Psoas muscle (tissue), 7 donors: ENCODE measurements at regions not wholly inside any gene's neighbourhood (a gene's known extent, or its start where the extent isn't known, plus 50 kb on each side); places are given as distances from the start of the nearest gene placed in this dataset.

Experiments used
- ATAC-seq, 4 donors: fragments of 200-7000 bp; cut with Tn5 transposase; one replicate each; pipeline ENCODE4 v1.9.1; 2020; ENCODE audit warnings: moderate library complexity in 3 of 4, mild to moderate bottlenecking in 2 of 4
- DNase-seq, 2 donors: peaks; one replicate each; pipeline ENCODE4 v3.0.0-alpha.2; 2020
- H3K27ac ChIP-seq: fragments of 200-600 bp; one replicate; pipeline ENCODE4 v1.8.0; 2022
- H3K27me3 ChIP-seq, 3 donors: fragments of 200-600 bp in 1 of 3; one replicate each; pipeline versions ENCODE4 v1.6.1 to v1.8.0; 2013 to 2022; ENCODE audit warnings: low read length in 2 of 3, mild to moderate bottlenecking in 2 of 3, moderate library complexity in 1 of 3; ENCODE audit not compliant: insufficient read depth in 3 of 3
- H3K36me3 ChIP-seq, 2 donors: fragments of 200-600 bp in 1 of 2; one replicate each; pipeline versions ENCODE4 v1.6.1 to v1.8.0; 2013 to 2022; ENCODE audit warnings: low read depth in 1 of 2, mild to moderate bottlenecking in 1 of 2, moderate library complexity in 1 of 2; ENCODE audit not compliant: insufficient read depth in 1 of 2
- H3K4me1 ChIP-seq: fragments of 200-600 bp; one replicate; pipeline ENCODE4 v1.8.0; 2022
- H3K4me3 ChIP-seq: fragments of 200-600 bp; one replicate; pipeline ENCODE4 v1.8.0; 2022; ENCODE audit warnings: mild to moderate bottlenecking
- H3K9me3 ChIP-seq: fragments of 200-600 bp; one replicate; pipeline ENCODE4 v1.8.0; 2022
- WGBS, 3 donors: extraction: QIAGEN DNeasy Blood & Tissue Kit; methylation state at CpG; one replicate each; pipeline versions ENCODE4 v1.1.6 to v1.1.7; 2013; 5-methylcytosine and 5-hydroxymethylcytosine counted together
- intact Hi-C, 2 donors: fragments of 100-400 bp; cut with DNase I; formaldehyde crosslinking; loops; one replicate each; pipeline versions ENCODE4 v1.11.0 to v1.14.2; 2022
- TF ChIP-seq, protein P1 (sequence below): fragments of 200-600 bp; IDR thresholded peaks from one replicate; pipeline ENCODE4 v1.8.0; 2022; ENCODE audit warnings: antibody characterized with exemption
- donor health status: healthy with polysubstance abuse.
- donor health status: DM: no; HTN: no; CAD: no; lungs with moderate emphysema.
- donor health status: Bipolar disorder and iron deficiency.
- donor health status: healthy.
- donor health status: DM: yes; HTN: yes; CAD: no.
- donor health status: DM: no; HTN: no; CAD: no.
- donor health status: DM: yes; HTN: yes; CAD: no.

DNA sequence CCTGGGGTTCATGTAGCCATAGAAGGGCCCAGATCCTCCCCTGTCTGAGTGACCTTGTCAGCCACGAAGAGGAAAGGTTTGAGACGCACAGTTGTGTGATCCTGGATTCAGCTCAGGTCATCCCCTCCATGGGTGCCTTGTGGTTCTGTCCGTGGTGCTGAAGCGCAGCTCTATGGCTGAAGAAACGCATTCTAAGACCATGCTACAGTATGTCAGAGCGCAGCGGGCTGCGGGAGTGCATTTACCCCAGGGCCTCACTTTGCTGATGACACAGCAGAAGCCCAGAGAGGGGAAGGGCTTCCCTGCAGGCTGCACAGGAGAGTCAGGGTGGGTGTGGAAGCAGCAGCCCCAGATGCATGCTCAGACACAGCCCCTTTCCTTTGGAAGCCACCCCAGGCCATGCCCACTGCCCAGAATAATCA is 68.8 kb upstream of the IQSEC1 start:
- Histone ChIP-seq H3K4me1 (no peaks in the 10 kb centered on the region), H3K27me3 (no peaks in the 10 kb centered on the region), H3K27ac (no peak overlapping the region), H3K9me3 (no peaks in the 10 kb centered on the region), H3K36me3 (no peaks in the 10 kb centered on the region), H3K4me3 (no peak overlapping the region)
- 24 to 36% (median 33%) methylated on average over 8 of the region's 8 CpGs for WGBS, 3 donors
- ATAC-seq (no peak), DNase-seq (no peak)
- intact Hi-C loops: no loop called here
- TF ChIP-seq, protein P1, sequence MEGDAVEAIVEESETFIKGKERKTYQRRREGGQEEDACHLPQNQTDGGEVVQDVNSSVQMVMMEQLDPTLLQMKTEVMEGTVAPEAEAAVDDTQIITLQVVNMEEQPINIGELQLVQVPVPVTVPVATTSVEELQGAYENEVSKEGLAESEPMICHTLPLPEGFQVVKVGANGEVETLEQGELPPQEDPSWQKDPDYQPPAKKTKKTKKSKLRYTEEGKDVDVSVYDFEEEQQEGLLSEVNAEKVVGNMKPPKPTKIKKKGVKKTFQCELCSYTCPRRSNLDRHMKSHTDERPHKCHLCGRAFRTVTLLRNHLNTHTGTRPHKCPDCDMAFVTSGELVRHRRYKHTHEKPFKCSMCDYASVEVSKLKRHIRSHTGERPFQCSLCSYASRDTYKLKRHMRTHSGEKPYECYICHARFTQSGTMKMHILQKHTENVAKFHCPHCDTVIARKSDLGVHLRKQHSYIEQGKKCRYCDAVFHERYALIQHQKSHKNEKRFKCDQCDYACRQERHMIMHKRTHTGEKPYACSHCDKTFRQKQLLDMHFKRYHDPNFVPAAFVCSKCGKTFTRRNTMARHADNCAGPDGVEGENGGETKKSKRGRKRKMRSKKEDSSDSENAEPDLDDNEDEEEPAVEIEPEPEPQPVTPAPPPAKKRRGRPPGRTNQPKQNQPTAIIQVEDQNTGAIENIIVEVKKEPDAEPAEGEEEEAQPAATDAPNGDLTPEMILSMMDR: no peak

DNA sequence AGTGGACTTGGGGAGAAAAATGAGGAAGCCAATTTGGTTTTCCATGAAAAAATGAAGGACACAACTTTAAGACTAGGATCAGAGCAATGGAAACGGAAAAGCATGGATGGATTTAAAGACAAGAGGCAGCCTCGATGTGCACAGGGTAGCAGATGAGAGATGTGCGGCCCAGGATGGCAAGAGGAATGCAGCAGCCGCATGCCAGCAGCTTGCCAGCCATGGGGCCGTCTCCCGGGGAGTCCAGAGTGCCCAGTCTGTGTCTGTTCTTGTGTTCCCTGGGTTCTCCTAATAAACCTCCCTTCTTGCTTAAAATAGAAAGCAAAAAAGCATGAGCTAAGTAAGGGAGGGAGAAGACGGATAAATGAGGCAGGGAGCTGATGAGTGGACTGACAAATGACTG is 68.0 kb upstream of the IQSEC1 start:
- TF ChIP-seq, protein P1: no peak
- H3K27ac ChIP-seq: no peak overlapping the region
- no peaks in the 10 kb centered on the region for H3K9me3 ChIP-seq
- H3K4me1 ChIP-seq: no peaks in the 10 kb centered on the region
- no peak for ATAC-seq
- intact Hi-C loops: no loop called here
- 89 to 93% (median 90%) methylated on average over 7 of the region's 7 CpGs for WGBS, 3 donors
- no peaks in the 10 kb centered on the region for H3K36me3 ChIP-seq
- DNase-seq: no peak
- H3K27me3 ChIP-seq: no peaks in the 10 kb centered on the region
- no peak overlapping the region for H3K4me3 ChIP-seq

DNA sequence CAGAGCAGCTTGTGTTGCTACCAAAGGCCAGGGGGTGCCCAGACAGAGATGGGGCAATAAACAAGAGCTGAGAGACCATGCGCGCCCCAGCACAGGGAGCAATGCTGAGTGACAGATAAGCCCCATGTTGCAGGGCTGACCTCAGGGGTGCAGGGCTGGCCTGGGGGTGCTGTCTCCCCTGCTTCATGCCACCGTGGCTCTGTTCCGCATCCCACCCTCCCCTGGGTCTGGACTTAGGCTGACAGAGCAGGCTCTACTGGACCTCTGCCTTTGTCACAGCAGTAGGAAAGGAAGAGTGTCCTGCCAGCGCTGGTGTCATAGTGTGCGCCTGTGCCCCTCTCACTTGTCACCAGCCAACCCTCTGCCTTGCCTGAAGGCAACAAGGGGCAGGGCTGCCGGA is 67.4 kb upstream of the IQSEC1 start:
- H3K4me1 ChIP-seq: no peaks in the 10 kb centered on the region
- DNase-seq (no peak), ATAC-seq (no peak)
- TF ChIP-seq, protein P1: no peak
- H3K27me3 ChIP-seq: no peaks in the 10 kb centered on the region
- H3K36me3 ChIP-seq: no peaks in the 10 kb centered on the region
- H3K9me3 ChIP-seq: no peaks in the 10 kb centered on the region
- no peak overlapping the region for H3K27ac ChIP-seq
- 91 to 95% (median 93%) methylated on average over 5 to 7 of the region's 7 CpGs for whole genome bisulfite sequencing, 3 donors
- H3K4me3 ChIP-seq: no peak overlapping the region
- intact Hi-C loops: no loop called here

- Histone ChIP-seq H3K27me3 (no peaks in the 10 kb centered on the region), H3K4me1 (no peaks in the 10 kb centered on the region), H3K36me3 (no peaks in the 10 kb centered on the region), H3K9me3 (no peaks in the 10 kb centered on the region), H3K27ac (no peak overlapping the region), H3K4me3 (no peak overlapping the region)
- WGBS, 3 donors: 75 to 82% (median 77%) methylated on average over 4 of the region's 4 CpGs
- DNase-seq (no peak), ATAC-seq (no peak)
- intact Hi-C loops: no loop called here
- TF ChIP-seq, protein P1: no peak
Measured at GRCh38 chr3:13139471-13140065, 66.3 kb upstream of the IQSEC1 start.

DNA sequence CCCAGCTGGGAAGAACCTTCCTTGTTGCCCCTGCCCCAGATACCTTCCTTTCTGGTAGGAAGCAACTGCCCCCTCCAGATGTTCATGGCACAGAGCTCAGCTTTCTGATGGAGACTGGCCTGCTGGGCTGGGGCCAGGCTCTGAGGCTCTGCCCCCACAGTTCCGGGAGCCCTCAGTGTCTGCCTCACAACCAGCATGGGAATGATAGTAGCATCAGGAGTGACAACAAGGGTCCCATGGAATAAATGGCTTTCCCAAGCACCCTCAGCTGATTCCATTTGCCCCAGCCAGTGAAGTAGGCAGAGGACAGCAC is 65.6 kb upstream of the IQSEC1 start:
- DNase-seq (no peak), ATAC-seq (no peak)
- Histone ChIP-seq H3K27ac (no peak overlapping the region), H3K4me3 (no peak overlapping the region), H3K9me3 (no peaks in the 10 kb centered on the region), H3K27me3 (no peaks in the 10 kb centered on the region), H3K36me3 (no peaks in the 10 kb centered on the region), H3K4me1 (no peaks in the 10 kb centered on the region)
- intact Hi-C loops: no loop called here
- TF ChIP-seq, protein P1: no peak
- 54 to 72% (median 69%) methylated on average over 1 of the region's 1 CpG for WGBS, 3 donors
